ENCODE measurements at regions not wholly inside any gene's neighbourhood (a gene's known extent, or its start where the extent isn't known, plus 50 kb on each side); places are given as distances from the start of the nearest gene placed in this dataset.

GRCh38 chrX:121179972-121180371 lies 132.6 kb downstream of the GLUD2 start (continued):
- TF ChIP-seq CUX1 (IDR thresholded peaks at IDR 0.05; ENCODE audit: insufficient replicate concordance, low read depth, low read length), result no peak

- Histone ChIP-seq H2AFZ (ENCODE audit: control insufficient read depth, low read depth, low read length) (no peak overlapping the region), H3K36me3 (ENCODE audit: control insufficient read depth in 2 of 2, insufficient read depth in 2 of 2, low read length in 1 of 2) (no peaks in the 10 kb centered on the region), H3K27ac (ENCODE audit: control insufficient read depth, insufficient read depth) (no peak overlapping the region), H3K9me3 (replicated peaks; ENCODE audit: control insufficient read depth, insufficient read depth, low read length) (no peaks in the 10 kb centered on the region; the same call in 2 of the 3 replicates), H3K4me3 (no peak overlapping the region), H3K9ac (ENCODE audit: control insufficient read depth, insufficient read depth, low read length) (no peak overlapping the region), H3K4me2 (ENCODE audit: control insufficient read depth, insufficient read depth) (no peak overlapping the region), H3K4me1 (ENCODE audit: control insufficient read depth, insufficient read depth, low read length) (no peaks in the 10 kb centered on the region), H4K20me1 (ENCODE audit: control insufficient read depth, insufficient read depth) (no peaks in the 10 kb centered on the region), H3K27me3 (replicated peaks in 1 of 2; ENCODE audit: control insufficient read depth in 2 of 2, insufficient read depth in 2 of 2, low read length in 1 of 2) (no peaks in the 10 kb centered on the region), H3K79me2 (ENCODE audit: control insufficient read depth, insufficient read depth, low read length) (no peaks in the 10 kb centered on the region)
- ATAC-seq, result no peak
- no peak for DNase-seq (ENCODE audit: low read depth, low spot score)
- ChIA-PET POLR2A (no interaction called here), RAD21 (ENCODE audit: unreplicated experiment) (no interaction called here), CTCF (interaction anchor here (0.6 to 1.2 kb wide), 2 partner anchors 8 to 787 kb away, joined by 3 to 4 read pairs; no protein-coding TSS in a partner anchor), SMC1A (ENCODE audit: uncharacterized antibody, unreplicated experiment) (interaction anchor here (0.6 kb wide), 1 partner anchor 1588 kb away, joined by 5 read pairs; no protein-coding TSS in a partner anchor)
- in situ Hi-C loops (cut with MboI) (no loop called here), intact Hi-C loops (cut with micrococcal nuclease; ENCODE audit: unreplicated experiment) (loop anchor here (10.0 kb wide), 1 partner anchor 57 kb away; no protein-coding TSS in a partner anchor)
- BruUV-seq (replicated peaks), result no TSS peak
- 54% methylated on average over 10 of the region's 10 CpGs for WGBS (ENCODE audit: insufficient coverage, insufficient replicate concordance, low lambda C conversion rate, missing lambda C conversion rate)
- no peak for FAIRE-seq
- TF ChIP-seq IRF4 (IDR thresholded peaks at IDR 0.05; ENCODE audit: low read depth, low read length) (no peak), PKNOX1 (IDR thresholded peaks at IDR 0.05) (no peak), E4F1 (IDR thresholded peaks at IDR 0.05; ENCODE audit: borderline replicate concordance, partially characterized antibody) (no peak), MYB (IDR thresholded peaks at IDR 0.05; ENCODE audit: borderline replicate concordance, low read depth, low read length) (no peak), USF2 (IDR thresholded peaks at IDR 0.05; ENCODE audit: borderline replicate concordance, low read depth, low read length) (no peak), PAX8 (IDR thresholded peaks at IDR 0.05) (no peak), NFYB (IDR thresholded peaks at IDR 0.05; ENCODE audit: insufficient read depth, low read depth, low read length) (no peak), STAT3 (IDR thresholded peaks at IDR 0.05; ENCODE audit: low read depth, low read length) (no peak), BCL11A (IDR thresholded peaks at IDR 0.05; ENCODE audit: low read depth, low read length) (no peak), MLLT1 (IDR thresholded peaks at IDR 0.05) (no peak)
Observed at GRCh38 chrX:121191779-121192178, 144.4 kb downstream of the GLUD2 start.

All from GM12878 (cell line).